Ishikawa (cell line): ENCODE measurements at regions not wholly inside any gene's neighbourhood (a gene's known extent, or its start where the extent isn't known, plus 50 kb on each side); places are given as distances from the start of the nearest gene placed in this dataset.

Experiments used
- CEBPB ChIP-seq: IDR thresholded peaks from 2 replicates; pipeline ENCODE4 v1.6.1; 2012
- CREB1 ChIP-seq: IDR thresholded peaks from 2 replicates; pipeline ENCODE4 v1.6.1; 2012; ENCODE audit warnings: low read depth
- EGR1 ChIP-seq: IDR thresholded peaks from 2 replicates; pipeline ENCODE4 v1.6.1; 2012
- EP300 ChIP-seq: IDR thresholded peaks from 2 replicates; pipeline ENCODE4 v1.6.1; 2012; ENCODE audit warnings: borderline replicate concordance
- FOXM1 ChIP-seq: IDR thresholded peaks from 2 replicates; pipeline ENCODE4 v1.6.1; 2012; ENCODE audit warnings: low read depth, borderline replicate concordance
- MAX ChIP-seq: IDR thresholded peaks from 2 replicates; pipeline ENCODE4 v1.6.1; 2012
- NFIC ChIP-seq: IDR thresholded peaks from 2 replicates; pipeline ENCODE4 v1.6.1; 2012
- RAD21 ChIP-seq: IDR thresholded peaks from 2 replicates; pipeline ENCODE4 v1.6.1; 2012; ENCODE audit warnings: low read depth
- REST ChIP-seq: IDR thresholded peaks from 2 replicates; pipeline ENCODE4 v1.6.1; 2012; ENCODE audit warnings: low read depth, mild to moderate bottlenecking
- TAF1 ChIP-seq: IDR thresholded peaks from 2 replicates; pipeline ENCODE4 v1.6.1; 2012; ENCODE audit warnings: low read depth, mild to moderate bottlenecking
- TCF12 ChIP-seq: IDR thresholded peaks from 2 replicates; pipeline ENCODE4 v1.6.1; 2012; ENCODE audit warnings: low read depth
- TEAD4 ChIP-seq: IDR thresholded peaks from 2 replicates; pipeline ENCODE4 v1.6.1; 2012
- YY1 ChIP-seq: IDR thresholded peaks from 2 replicates; pipeline ENCODE4 v1.6.1; 2012; ENCODE audit warnings: low read depth
- ZBTB7A ChIP-seq: IDR thresholded peaks from 2 replicates; pipeline ENCODE4 v1.6.1; 2012; ENCODE audit warnings: low read depth

- no peak for TF ChIP-seq RAD21
- TF ChIP-seq FOXM1 = no peak
- TF ChIP-seq ZBTB7A = no peak
- no peak for TF ChIP-seq TAF1
- TF ChIP-seq CREB1 = no peak
- TF ChIP-seq REST = no peak
- TF ChIP-seq MAX = no peak
- no peak for TF ChIP-seq EP300
- TF ChIP-seq TEAD4 = no peak
- TF ChIP-seq NFIC = no peak
- no peak for TF ChIP-seq YY1
- no peak for TF ChIP-seq CEBPB
- TF ChIP-seq EGR1 = no peak
- TF ChIP-seq TCF12 = no peak
Observed at GRCh38 chr3:74988095-74988494, 373.6 kb upstream of the CNTN3 start.
